DND-41 (cell line): ENCODE measurements at regions not wholly inside any gene's neighbourhood (a gene's known extent, or its start where the extent isn't known, plus 50 kb on each side); places are given as distances from the start of the nearest gene placed in this dataset.
"Not testable (repeated sequence)": the region's sequence is repeated elsewhere in the genome, so short reads cannot be mapped to it uniquely, and the experiment has no call there.

Experiments
- ATAC-seq: fragments of 200-7000 bp; cut with Tn5 transposase; 3 replicates; pipeline ENCODE4 v1.9.1; 2021; ENCODE audit warnings: low read depth; ENCODE audit not compliant: insufficient read depth
- DNase-seq: peaks from one replicate; pipeline ENCODE4 v3.0.0-alpha.2; 2020
- H2AFZ ChIP-seq: 2 replicates; pipeline ENCODE4 v1.6.0; 2012; ENCODE audit warnings: low read depth, low read length
- H3K27ac ChIP-seq: 2 replicates; pipeline ENCODE4 v1.5.1; 2012; ENCODE audit warnings: low read length, inconsistent platforms
- H3K27me3 ChIP-seq: fragments of 200-600 bp; sonication (generic); 2 replicates; pipeline ENCODE4 v1.6.0; 2012; ENCODE audit warnings: low read length, mild to moderate bottlenecking, inconsistent platforms; ENCODE audit not compliant: insufficient read depth, poor library complexity
- H3K36me3 ChIP-seq: 2 replicates; pipeline ENCODE4 v1.5.1; 2012; ENCODE audit warnings: low read length, inconsistent platforms; ENCODE audit not compliant: insufficient read depth
- H3K4me1 ChIP-seq: 2 replicates; pipeline ENCODE4 v1.5.1; 2012; ENCODE audit warnings: mild to moderate bottlenecking, low read length; ENCODE audit not compliant: insufficient read depth
- H3K4me2 ChIP-seq: 2 replicates; pipeline ENCODE4 v1.6.0; 2012; ENCODE audit warnings: mild to moderate bottlenecking, moderate library complexity, low read length, inconsistent platforms; ENCODE audit not compliant: insufficient read depth
- H3K4me3 ChIP-seq, 2 experiments: fragments of 200-600 bp in 1 of 2; shearing (Covaris generic) in 1 of 2; 2 replicates each; pipeline ENCODE4 v1.5.1; 2012 to 2016; ENCODE audit warnings: inconsistent platforms in 2 of 2, low read length in 2 of 2, mild to moderate bottlenecking in 2 of 2, low read depth in 1 of 2, moderate library complexity in 1 of 2
- H3K79me2 ChIP-seq: 2 replicates; pipeline ENCODE4 v1.6.0; 2012; ENCODE audit warnings: low read length, inconsistent platforms; ENCODE audit not compliant: insufficient read depth
- H3K9ac ChIP-seq: 2 replicates; pipeline ENCODE4 v1.6.0; 2012; ENCODE audit warnings: low read depth, mild to moderate bottlenecking, inconsistent platforms, low read length, moderate library complexity
- H3K9me3 ChIP-seq: 2 replicates; pipeline ENCODE4 v1.5.1; 2012; ENCODE audit warnings: low read length, moderate library complexity, mild to moderate bottlenecking, inconsistent platforms; ENCODE audit not compliant: insufficient read depth, severe bottlenecking
- H4K20me1 ChIP-seq: 2 replicates; pipeline ENCODE4 v1.6.0; 2012; ENCODE audit warnings: low read length; ENCODE audit not compliant: insufficient read depth
- CTCF ChIP-seq: IDR thresholded peaks from 2 replicates; pipeline ENCODE4 v1.5.1; 2012; ENCODE audit warnings: borderline replicate concordance, low read length, moderate library complexity, mild to moderate bottlenecking; ENCODE audit not compliant: poor library complexity, severe bottlenecking; ENCODE audit errors: extremely low read depth
- EZH2 ChIP-seq: IDR thresholded peaks from 3 replicates; pipeline ENCODE4 v1.6.1; 2012; ENCODE audit warnings: borderline replicate concordance, low read depth, mild to moderate bottlenecking, moderate library complexity, low read length, inconsistent platforms; ENCODE audit not compliant: severe bottlenecking

- H3K9me3 ChIP-seq = no peaks in the 10 kb centered on the region
- no peaks in the 10 kb centered on the region for H3K4me1 ChIP-seq
- H3K36me3 ChIP-seq = no peaks in the 10 kb centered on the region
- DNase-seq (no peak), ATAC-seq (no peak)
- no peaks in the 10 kb centered on the region for H3K27me3 ChIP-seq
- no peak overlapping the region for H3K4me3 ChIP-seq
- H3K79me2 ChIP-seq = no peaks in the 10 kb centered on the region
- no peak overlapping the region for H3K4me2 ChIP-seq
- no peaks in the 10 kb centered on the region for H4K20me1 ChIP-seq
- no peak overlapping the region for H2AFZ ChIP-seq
- no peak overlapping the region for H3K9ac ChIP-seq
- H3K27ac ChIP-seq = no peak overlapping the region
- TF ChIP-seq EZH2 (no peak), CTCF (no peak)
Measured at GRCh38 chr2:142819411-142819810, 58.1 kb upstream of the KYNU start.

GRCh38 chr2:142815375-142815774 lies 62.1 kb upstream of the KYNU start:
- Histone ChIP-seq H3K79me2 (no peaks in the 10 kb centered on the region), H3K9ac (no peak overlapping the region), H3K27ac (no peak overlapping the region), H2AFZ (no peak overlapping the region), H3K9me3 (no peaks in the 10 kb centered on the region), H3K27me3 (peaks cover 2% of the 10 kb centered on the region), H3K4me3 (no peak overlapping the region), H4K20me1 (no peaks in the 10 kb centered on the region), H3K4me1 (no peaks in the 10 kb centered on the region), H3K36me3 (no peaks in the 10 kb centered on the region), H3K4me2 (no peak overlapping the region)
- ATAC-seq = no peak
- TF ChIP-seq EZH2 (no peak), CTCF (no peak)
- DNase-seq = no peak

- no peak for DNase-seq
- no peaks in the 10 kb centered on the region for H3K4me1 ChIP-seq
- no peak overlapping the region for H3K9ac ChIP-seq
- H3K27ac ChIP-seq = no peak overlapping the region
- no peaks in the 10 kb centered on the region for H4K20me1 ChIP-seq
- TF ChIP-seq CTCF (no peak), EZH2 (no peak)
- no peaks in the 10 kb centered on the region for H3K79me2 ChIP-seq
- H2AFZ ChIP-seq = no peak overlapping the region
- H3K4me2 ChIP-seq = no peak overlapping the region
- H3K27me3 ChIP-seq = peaks cover 2% of the 10 kb centered on the region
- H3K9me3 ChIP-seq = no peaks in the 10 kb centered on the region
- no peak overlapping the region for H3K4me3 ChIP-seq
- ATAC-seq = no peak
- H3K36me3 ChIP-seq = no peaks in the 10 kb centered on the region
Measured at GRCh38 chr2:142813830-142814829, 63.3 kb upstream of the KYNU start.

GRCh38 chr2:142811644-142812043 lies 65.8 kb upstream of the KYNU start:
- ATAC-seq, H2AFZ ChIP-seq, H3K36me3 ChIP-seq, H3K4me1 ChIP-seq, H3K9ac ChIP-seq, H3K27ac ChIP-seq, H3K27me3 ChIP-seq, DNase-seq, H4K20me1 ChIP-seq, H3K4me2 ChIP-seq, H3K4me3 ChIP-seq, H3K79me2 ChIP-seq, H3K9me3 ChIP-seq: not testable (repeated sequence)
